ENCODE measurements at regions not wholly inside any gene's neighbourhood (a gene's known extent, or its start where the extent isn't known, plus 50 kb on each side); places are given as distances from the start of the nearest gene placed in this dataset.

- DNase-seq (ENCODE audit: low read depth): no peak
- H3K4me2 ChIP-seq (ENCODE audit: low read length): no peak overlapping the region
- H2AFZ ChIP-seq (ENCODE audit: low read depth, low read length): no peak overlapping the region
- no peaks in the 10 kb centered on the region for H3K9me3 ChIP-seq (ENCODE audit: insufficient read depth, low read depth, low read length)
- H3K9ac ChIP-seq (ENCODE audit: low read length): no peak overlapping the region
- no peak overlapping the region for H3K27ac ChIP-seq (ENCODE audit: low read depth, low read length)
- Mint-ChIP-seq H3K9me3 (ENCODE audit: unreplicated experiment) (peaks cover 8% of the 10 kb centered on the region), H3K4me3 (ENCODE audit: unreplicated experiment) (no peak overlapping the region), H3K4me1 (ENCODE audit: low read depth, unreplicated experiment) (no peaks in the 10 kb centered on the region), H3K27ac (ENCODE audit: unreplicated experiment) (no peak overlapping the region), H3K27me3 (ENCODE audit: low read depth, unreplicated experiment) (no peaks in the 10 kb centered on the region), H3K36me3 (ENCODE audit: low read depth, unreplicated experiment) (no peaks in the 10 kb centered on the region)
- no peaks in the 10 kb centered on the region for H3K79me2 ChIP-seq (ENCODE audit: insufficient read depth, low read length)
- no peak overlapping the region for H3K4me3 ChIP-seq (ENCODE audit: insufficient read depth, low read depth, low read length)
- H3K4me1 ChIP-seq (ENCODE audit: insufficient read depth, low read length): no peaks in the 10 kb centered on the region
- no peak for TF ChIP-seq EZH2 (IDR thresholded peaks at IDR 0.05; ENCODE audit: insufficient read depth, low read length)
- no peak for TF ChIP-seq CTCF (IDR thresholded peaks at IDR 0.05; ENCODE audit: insufficient read depth, low read depth, low read length)
- H3K36me3 ChIP-seq (ENCODE audit: insufficient read depth, low read length): no peaks in the 10 kb centered on the region
- H4K20me1 ChIP-seq (ENCODE audit: insufficient read depth, low read length): no peaks in the 10 kb centered on the region
- no peak for FAIRE-seq
- no peaks in the 10 kb centered on the region for H3K27me3 ChIP-seq (ENCODE audit: insufficient read depth, low read length)
These were observed 314.3 kb upstream of the CHD6 start for GRCh38 chr20:41932431-41932830.

DNA sequence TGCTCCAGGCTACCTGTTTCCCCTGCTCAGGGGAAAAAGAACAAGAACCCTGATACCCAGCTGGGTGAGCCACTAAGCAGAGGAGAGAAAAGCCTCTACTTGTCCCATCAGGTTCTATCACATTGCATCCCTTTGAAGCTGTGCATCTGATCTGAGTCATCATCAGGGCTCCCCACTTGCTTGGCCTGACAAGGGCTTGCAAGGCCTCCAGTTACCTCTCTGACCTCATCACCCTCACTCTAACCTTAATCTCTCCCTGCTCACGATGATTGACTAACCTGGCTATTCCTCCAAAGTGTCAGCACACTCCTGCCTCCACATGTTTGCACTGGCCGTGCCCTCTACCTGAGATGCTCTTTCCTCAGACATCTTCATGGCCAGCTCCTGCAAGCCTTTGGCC lies 309.5 kb upstream of the CHD6 start:
- Histone ChIP-seq H3K79me2 (ENCODE audit: insufficient read depth, low read length) (no peaks in the 10 kb centered on the region), H3K4me1 (ENCODE audit: insufficient read depth, low read length) (no peaks in the 10 kb centered on the region), H2AFZ (ENCODE audit: low read depth, low read length) (no peak overlapping the region), H3K4me3 (ENCODE audit: insufficient read depth, low read depth, low read length) (no peak overlapping the region), H3K9me3 (ENCODE audit: insufficient read depth, low read depth, low read length) (no peaks in the 10 kb centered on the region), H4K20me1 (ENCODE audit: insufficient read depth, low read length) (no peaks in the 10 kb centered on the region), H3K4me2 (ENCODE audit: low read length) (no peak overlapping the region), H3K9ac (ENCODE audit: low read length) (no peak overlapping the region), H3K27me3 (ENCODE audit: insufficient read depth, low read length) (no peaks in the 10 kb centered on the region), H3K36me3 (ENCODE audit: insufficient read depth, low read length) (no peaks in the 10 kb centered on the region), H3K27ac (ENCODE audit: low read depth, low read length) (no peak overlapping the region)
- no peak for TF ChIP-seq EZH2 (IDR thresholded peaks at IDR 0.05; ENCODE audit: insufficient read depth, low read length)
- no peak for TF ChIP-seq CTCF (IDR thresholded peaks at IDR 0.05; ENCODE audit: insufficient read depth, low read depth, low read length)
- H3K27me3 Mint-ChIP-seq (ENCODE audit: low read depth, unreplicated experiment): no peaks in the 10 kb centered on the region
- no peak overlapping the region for H3K4me3 Mint-ChIP-seq (ENCODE audit: unreplicated experiment)
- no peak for DNase-seq (ENCODE audit: low read depth)
- H3K4me1 Mint-ChIP-seq (ENCODE audit: low read depth, unreplicated experiment): no peaks in the 10 kb centered on the region
- no peak for FAIRE-seq
- H3K27ac Mint-ChIP-seq (ENCODE audit: unreplicated experiment): no peak overlapping the region
- no peaks in the 10 kb centered on the region for H3K36me3 Mint-ChIP-seq (ENCODE audit: low read depth, unreplicated experiment)
- H3K9me3 Mint-ChIP-seq (ENCODE audit: unreplicated experiment): peaks cover 8% of the 10 kb centered on the region

DNA sequence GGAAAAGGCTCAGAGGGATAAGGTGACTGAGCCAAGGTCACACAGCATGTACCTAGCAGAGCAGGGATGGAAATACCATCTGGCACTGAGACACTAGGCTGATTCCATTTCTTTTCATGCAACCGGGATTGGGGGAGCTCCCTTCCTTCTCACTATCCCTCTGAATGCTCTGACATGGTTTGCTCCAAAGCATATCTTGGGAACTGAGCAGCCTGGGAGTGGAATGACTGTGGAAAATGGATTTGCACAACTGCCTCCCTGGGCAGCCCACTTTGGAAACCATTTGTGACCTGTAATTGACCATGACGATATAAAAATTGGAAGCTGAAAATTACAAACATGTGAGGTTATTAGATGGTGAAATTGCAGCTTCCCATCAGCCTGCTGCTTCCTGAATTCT lies 309.0 kb upstream of the CHD6 start:
- Mint-ChIP-seq H3K27ac (ENCODE audit: unreplicated experiment) (no peak overlapping the region), H3K4me3 (ENCODE audit: unreplicated experiment) (no peak overlapping the region), H3K9me3 (ENCODE audit: unreplicated experiment) (peaks cover 8% of the 10 kb centered on the region), H3K4me1 (ENCODE audit: low read depth, unreplicated experiment) (no peaks in the 10 kb centered on the region), H3K36me3 (ENCODE audit: low read depth, unreplicated experiment) (no peaks in the 10 kb centered on the region), H3K27me3 (ENCODE audit: low read depth, unreplicated experiment) (no peaks in the 10 kb centered on the region)
- Histone ChIP-seq H3K27me3 (ENCODE audit: insufficient read depth, low read length) (no peaks in the 10 kb centered on the region), H4K20me1 (ENCODE audit: insufficient read depth, low read length) (no peaks in the 10 kb centered on the region), H3K27ac (ENCODE audit: low read depth, low read length) (no peak overlapping the region), H3K9me3 (ENCODE audit: insufficient read depth, low read depth, low read length) (no peaks in the 10 kb centered on the region), H3K4me2 (ENCODE audit: low read length) (no peak overlapping the region), H3K4me1 (ENCODE audit: insufficient read depth, low read length) (no peaks in the 10 kb centered on the region), H2AFZ (ENCODE audit: low read depth, low read length) (no peak overlapping the region), H3K79me2 (ENCODE audit: insufficient read depth, low read length) (no peaks in the 10 kb centered on the region), H3K9ac (ENCODE audit: low read length) (no peak overlapping the region), H3K36me3 (ENCODE audit: insufficient read depth, low read length) (no peaks in the 10 kb centered on the region), H3K4me3 (ENCODE audit: insufficient read depth, low read depth, low read length) (no peak overlapping the region)
- DNase-seq (ENCODE audit: low read depth): no peak
- TF ChIP-seq CTCF (IDR thresholded peaks at IDR 0.05; ENCODE audit: insufficient read depth, low read depth, low read length): no peak
- no peak for TF ChIP-seq EZH2 (IDR thresholded peaks at IDR 0.05; ENCODE audit: insufficient read depth, low read length)
- no peak for FAIRE-seq
